ENCODE measurements at regions not wholly inside any gene's neighbourhood (a gene's known extent, or its start where the extent isn't known, plus 50 kb on each side); places are given as distances from the start of the nearest gene placed in this dataset.

GRCh38 chr10:24027107-24027506 lies 181.8 kb upstream of the KIAA1217 start:
- SMC1A ChIA-PET (ENCODE audit: uncharacterized antibody, unreplicated experiment): interaction anchor here (0.7 kb wide), 1 partner anchor 482 kb away, joined by 3 read pairs; no protein-coding TSS in a partner anchor
- RAD21 ChIA-PET (ENCODE audit: unreplicated experiment): no interaction called here
- 100% methylated on average over 1 of the region's 1 CpG for WGBS (ENCODE audit: insufficient coverage, insufficient replicate concordance, low lambda C conversion rate, missing lambda C conversion rate)
- no peak overlapping the region for H3K27ac ChIP-seq (ENCODE audit: control insufficient read depth, insufficient read depth)
- no peaks in the 10 kb centered on the region for H4K20me1 ChIP-seq (ENCODE audit: control insufficient read depth, insufficient read depth)
- POLR2A ChIA-PET: no interaction called here
- intact Hi-C loops (cut with micrococcal nuclease; ENCODE audit: unreplicated experiment): no loop called here
- ATAC-seq (no peak), FAIRE-seq (no peak), DNase-seq (ENCODE audit: low read depth, low spot score) (no peak)
- TF ChIP-seq CEBPB (IDR thresholded peaks at IDR 0.05; ENCODE audit: borderline replicate concordance in 1 of 2, low read depth in 2 of 2, low read length in 2 of 2): peak in 1 of 2 experiments; percentile 76; a peak in 1 of 4 replicates
- no peak for TF ChIP-seq ZBED1 (IDR thresholded peaks at IDR 0.05; ENCODE audit: borderline replicate concordance)
- no peaks in the 10 kb centered on the region for H3K27me3 ChIP-seq (replicated peaks in 1 of 2; ENCODE audit: control insufficient read depth in 2 of 2, insufficient read depth in 2 of 2, low read length in 1 of 2)
- H3K9me3 ChIP-seq (replicated peaks; ENCODE audit: control insufficient read depth, insufficient read depth, low read length): no peaks in the 10 kb centered on the region
- no peak overlapping the region for H3K9ac ChIP-seq (ENCODE audit: control insufficient read depth, insufficient read depth, low read length)
- in situ Hi-C loops (cut with MboI): no loop called here
- H3K4me3 ChIP-seq: no peak overlapping the region
- no peak overlapping the region for H3K4me2 ChIP-seq (ENCODE audit: control insufficient read depth, insufficient read depth)
- H3K79me2 ChIP-seq (ENCODE audit: control insufficient read depth, insufficient read depth, low read length): no peaks in the 10 kb centered on the region
- H3K4me1 ChIP-seq (ENCODE audit: control insufficient read depth, insufficient read depth, low read length): no peaks in the 10 kb centered on the region
- H2AFZ ChIP-seq (ENCODE audit: control insufficient read depth, low read depth, low read length): no peak overlapping the region
- CTCF ChIA-PET: interaction anchor here (0.6 kb wide), 1 partner anchor 194 kb away, joined by 3 read pairs; no protein-coding TSS in a partner anchor
- BruUV-seq (replicated peaks): no TSS peak
- no peaks in the 10 kb centered on the region for H3K36me3 ChIP-seq (ENCODE audit: control insufficient read depth in 2 of 2, insufficient read depth in 2 of 2, low read length in 1 of 2)

GRCh38 chr10:24034571-24034970 lies 174.4 kb upstream of the KIAA1217 start:
- BruUV-seq (replicated peaks): no TSS peak
- Histone ChIP-seq H4K20me1 (ENCODE audit: control insufficient read depth, insufficient read depth) (no peaks in the 10 kb centered on the region), H3K79me2 (ENCODE audit: control insufficient read depth, insufficient read depth, low read length) (no peaks in the 10 kb centered on the region), H3K4me2 (ENCODE audit: control insufficient read depth, insufficient read depth) (no peak overlapping the region), H3K9me3 (replicated peaks; ENCODE audit: control insufficient read depth, insufficient read depth, low read length) (no peaks in the 10 kb centered on the region), H3K27ac (ENCODE audit: control insufficient read depth, insufficient read depth) (no peak overlapping the region), H3K4me1 (ENCODE audit: control insufficient read depth, insufficient read depth, low read length) (no peaks in the 10 kb centered on the region), H3K4me3 (no peak overlapping the region), H2AFZ (ENCODE audit: control insufficient read depth, low read depth, low read length) (no peak overlapping the region), H3K9ac (ENCODE audit: control insufficient read depth, insufficient read depth, low read length) (no peak overlapping the region), H3K36me3 (ENCODE audit: control insufficient read depth in 2 of 2, insufficient read depth in 2 of 2, low read length in 1 of 2) (no peaks in the 10 kb centered on the region), H3K27me3 (replicated peaks in 1 of 2; ENCODE audit: control insufficient read depth in 2 of 2, insufficient read depth in 2 of 2, low read length in 1 of 2) (no peaks in the 10 kb centered on the region)
- intact Hi-C loops (cut with micrococcal nuclease; ENCODE audit: unreplicated experiment): no loop called here
- 21% methylated on average over 5 of the region's 5 CpGs for WGBS (ENCODE audit: insufficient coverage, insufficient replicate concordance, low lambda C conversion rate, missing lambda C conversion rate)
- FAIRE-seq (no peak), DNase-seq (ENCODE audit: low read depth, low spot score) (no peak), ATAC-seq (no peak)
- in situ Hi-C loops (cut with MboI): no loop called here
- ChIA-PET SMC1A (ENCODE audit: uncharacterized antibody, unreplicated experiment) (no interaction called here), RAD21 (ENCODE audit: unreplicated experiment) (no interaction called here), CTCF (no interaction called here), POLR2A (no interaction called here)
- TF ChIP-seq MXI1 (IDR thresholded peaks at IDR 0.05; ENCODE audit: low read depth, low read length): no peak
- TF ChIP-seq POLR2A (IDR thresholded peaks at IDR 0.05; ENCODE audit: low read depth, low read length): no peak
- no peak for TF ChIP-seq ZNF687 (IDR thresholded peaks at IDR 0.05)

Data from GM12878 (cell line).